WTC11 (cell line): ENCODE measurements at regions not wholly inside any gene's neighbourhood (a gene's known extent, or its start where the extent isn't known, plus 50 kb on each side); places are given as distances from the start of the nearest gene placed in this dataset.

Source experiments
- ATAC-seq: fragments of 200-7000 bp; cut with Tn5 transposase; 2 replicates; pipeline ENCODE4 v1.10.0; 2021; ENCODE audit warnings: mild to moderate bottlenecking, moderate library complexity
- CTCF ChIA-PET: fragments of 300-600 bp; sonication (Branson Sonifier 250); formaldehyde crosslinking; loops from one replicate; lab custom pipeline; 2021; ENCODE audit warnings: antibody characterized with exemption; lab: Charles Lee
- POLR2A ChIA-PET: fragments of 350-600 bp; sonication (Branson Sonifier 250); formaldehyde crosslinking; loops from one replicate; lab custom pipeline; 2021; ENCODE audit warnings: antibody characterized with exemption; lab: Charles Lee
- DNase-seq: peaks from one replicate; pipeline ENCODE4 v3.0.0; 2021; ENCODE audit warnings: low spot score
- H3K27ac Mint-ChIP-seq: 2 replicates; pipeline ENCODE4 v1.8.0; 2021; ENCODE audit warnings: mixed read lengths
- H3K27me3 Mint-ChIP-seq: 2 replicates; pipeline ENCODE4 v1.8.0; 2021; ENCODE audit warnings: low read depth, mild to moderate bottlenecking, moderate library complexity, mixed read lengths
- H3K36me3 Mint-ChIP-seq: 2 replicates; pipeline ENCODE4 v1.8.0; 2021; ENCODE audit warnings: mixed read lengths
- H3K4me1 Mint-ChIP-seq: 2 replicates; pipeline ENCODE4 v1.8.0; 2022; ENCODE audit warnings: mixed read lengths
- H3K4me3 Mint-ChIP-seq: 2 replicates; pipeline ENCODE4 v1.8.0; 2021; ENCODE audit warnings: mild to moderate bottlenecking, moderate library complexity, mixed read lengths
- H3K9me3 Mint-ChIP-seq: 2 replicates; pipeline ENCODE4 v1.8.0; 2021; ENCODE audit warnings: mixed read lengths
- CREB1 ChIP-seq: sonication (generic); formaldehyde crosslinking; IDR thresholded peaks from 2 replicates; pipeline ENCODE4 v1.8.0; 2023; ENCODE audit warnings: mild to moderate bottlenecking, missing genetic modification reagents
- GTF2I ChIP-seq: fragments of 250-450 bp; sonication (Bioruptor Pico); conservative IDR thresholded peaks from 2 replicates; pipeline ENCODE4 v1.4.0; 2021; ENCODE audit warnings: mild to moderate bottlenecking
- JAZF1 ChIP-seq: fragments of 250-450 bp; sonication (Bioruptor Pico); IDR thresholded peaks from 2 replicates; pipeline ENCODE4 v1.9.0; 2021; ENCODE audit warnings: moderate library complexity, mild to moderate bottlenecking, inconsistent platforms
- KAT7 ChIP-seq: sonication (generic); formaldehyde crosslinking; IDR thresholded peaks from 2 replicates; pipeline ENCODE4 v1.8.1; 2023; ENCODE audit warnings: missing genetic modification reagents, mild to moderate bottlenecking, borderline replicate concordance
- SP1 ChIP-seq: sonication (generic); formaldehyde crosslinking; conservative IDR thresholded peaks from 2 replicates; pipeline ENCODE4 v1.8.1; 2022; ENCODE audit warnings: missing genetic modification reagents
- TCF7 ChIP-seq: sonication (generic); formaldehyde crosslinking; IDR thresholded peaks from 2 replicates; pipeline ENCODE4 v1.8.0; 2022; ENCODE audit warnings: mild to moderate bottlenecking, low read depth, missing genetic modification reagents, moderate library complexity
- ZNF219 ChIP-seq: sonication (generic); formaldehyde crosslinking; IDR thresholded peaks from 2 replicates; pipeline ENCODE4 v1.8.0; 2023; ENCODE audit warnings: missing genetic modification reagents, mild to moderate bottlenecking, borderline replicate concordance
- ZNF232 ChIP-seq: sonication (generic); formaldehyde crosslinking; IDR thresholded peaks from 2 replicates; pipeline ENCODE4 v1.8.0; 2022; ENCODE audit warnings: mild to moderate bottlenecking, missing genetic modification reagents
- ZNF423 ChIP-seq: fragments of 250-450 bp; sonication (Bioruptor Pico); IDR thresholded peaks from 2 replicates; pipeline ENCODE4 v2.1.2; 2022; ENCODE audit warnings: mild to moderate bottlenecking, moderate library complexity
- ZNF425 ChIP-seq: fragments of 250-450 bp; sonication (Bioruptor Pico); conservative IDR thresholded peaks from 2 replicates; pipeline ENCODE4 v1.9.0; 2021; ENCODE audit warnings: mild to moderate bottlenecking
- ZNF532 ChIP-seq: fragments of 250-450 bp; sonication (Bioruptor Pico); IDR thresholded peaks from 2 replicates; pipeline ENCODE4 v1.9.0; 2021; ENCODE audit warnings: mild to moderate bottlenecking, borderline replicate concordance
- TF ChIP-seq, protein P1 (sequence below): sonication (generic); formaldehyde crosslinking; conservative IDR thresholded peaks from 2 replicates; pipeline ENCODE4 v1.8.1; 2023; ENCODE audit warnings: mild to moderate bottlenecking, low read depth, missing genetic modification reagents, moderate library complexity

- no peaks in the 10 kb centered on the region for H3K27me3 Mint-ChIP-seq
- ATAC-seq (no peak), DNase-seq (no peak)
- ChIA-PET POLR2A (no interaction called here), CTCF (interaction anchor here (1.0 kb wide), 1 partner anchor 116 kb away, joined by 6 read pairs; no protein-coding TSS in a partner anchor)
- peaks cover 5% of the 10 kb centered on the region for H3K9me3 Mint-ChIP-seq
- H3K36me3 Mint-ChIP-seq: 0 out of 2 replicates have a peak, but pooled peaks cover 2% of the 10 kb centered on the region
- TF ChIP-seq SP1 (CRISPR knock-in tag) (no peak), JAZF1 (CRISPR knock-in tag) (no peak), ZNF219 (no peak), ZNF532 (CRISPR knock-in tag) (no peak), TCF7 (CRISPR knock-in tag) (no peak), ZNF423 (CRISPR knock-in tag) (no peak), ZNF232 (CRISPR knock-in tag) (no peak), KAT7 (CRISPR knock-in tag) (no peak), ZNF425 (CRISPR knock-in tag) (no peak)
- TF ChIP-seq, protein P1, sequence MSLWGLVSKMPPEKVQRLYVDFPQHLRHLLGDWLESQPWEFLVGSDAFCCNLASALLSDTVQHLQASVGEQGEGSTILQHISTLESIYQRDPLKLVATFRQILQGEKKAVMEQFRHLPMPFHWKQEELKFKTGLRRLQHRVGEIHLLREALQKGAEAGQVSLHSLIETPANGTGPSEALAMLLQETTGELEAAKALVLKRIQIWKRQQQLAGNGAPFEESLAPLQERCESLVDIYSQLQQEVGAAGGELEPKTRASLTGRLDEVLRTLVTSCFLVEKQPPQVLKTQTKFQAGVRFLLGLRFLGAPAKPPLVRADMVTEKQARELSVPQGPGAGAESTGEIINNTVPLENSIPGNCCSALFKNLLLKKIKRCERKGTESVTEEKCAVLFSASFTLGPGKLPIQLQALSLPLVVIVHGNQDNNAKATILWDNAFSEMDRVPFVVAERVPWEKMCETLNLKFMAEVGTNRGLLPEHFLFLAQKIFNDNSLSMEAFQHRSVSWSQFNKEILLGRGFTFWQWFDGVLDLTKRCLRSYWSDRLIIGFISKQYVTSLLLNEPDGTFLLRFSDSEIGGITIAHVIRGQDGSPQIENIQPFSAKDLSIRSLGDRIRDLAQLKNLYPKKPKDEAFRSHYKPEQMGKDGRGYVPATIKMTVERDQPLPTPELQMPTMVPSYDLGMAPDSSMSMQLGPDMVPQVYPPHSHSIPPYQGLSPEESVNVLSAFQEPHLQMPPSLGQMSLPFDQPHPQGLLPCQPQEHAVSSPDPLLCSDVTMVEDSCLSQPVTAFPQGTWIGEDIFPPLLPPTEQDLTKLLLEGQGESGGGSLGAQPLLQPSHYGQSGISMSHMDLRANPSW: no peak
- no peak overlapping the region for H3K27ac Mint-ChIP-seq
- no peak overlapping the region for H3K4me3 Mint-ChIP-seq
- peaks cover 53% of the 10 kb centered on the region for H3K4me1 Mint-ChIP-seq
Measured at GRCh38 chr4:169925678-169926077, 100.5 kb downstream of the MFAP3L start.

- no peak for DNase-seq
- TF ChIP-seq GTF2I (CRISPR knock-in tag): no peak
- TF ChIP-seq, all 79 proteins: peak for 0
- ATAC-seq: no peak
- no peak overlapping the region for H3K27ac Mint-ChIP-seq
- H3K27me3 Mint-ChIP-seq: no peaks in the 10 kb centered on the region
- no peak overlapping the region for H3K4me3 Mint-ChIP-seq
- peaks cover 6% of the 10 kb centered on the region for H3K36me3 Mint-ChIP-seq
- ChIA-PET CTCF (no interaction called here), POLR2A (no interaction called here)
- H3K9me3 Mint-ChIP-seq: peaks cover 9% of the 10 kb centered on the region
- H3K4me1 Mint-ChIP-seq: peaks cover 71% of the 10 kb centered on the region
Measured at GRCh38 chr4:169922632-169923276, 103.4 kb downstream of the MFAP3L start.

- Mint-ChIP-seq H3K9me3 (peaks cover 17% of the 10 kb centered on the region), H3K4me3 (no peak overlapping the region), H3K27ac (peak overlapping the region; percentile 52; the same call in 1 of the 2 replicates), H3K36me3 (peaks cover 14% of the 10 kb centered on the region), H3K27me3 (no peaks in the 10 kb centered on the region), H3K4me1 (peaks cover 65% of the 10 kb centered on the region)
- ChIA-PET POLR2A (no interaction called here), CTCF (no interaction called here)
- TF ChIP-seq ZNF532 (CRISPR knock-in tag): no peak
- TF ChIP-seq CREB1: no peak
- no peak for ATAC-seq
- no peak for DNase-seq
Measured at GRCh38 chr4:169921732-169922131, 104.5 kb downstream of the MFAP3L start.
